ENCODE measurements at regions not wholly inside any gene's neighbourhood (a gene's known extent, or its start where the extent isn't known, plus 50 kb on each side); places are given as distances from the start of the nearest gene placed in this dataset.

GRCh38 chr5:158552241-158552640 lies 547.5 kb downstream of the EBF1 start:
- DNase-seq = no peak

- no peak for DNase-seq
These were observed 550.4 kb downstream of the EBF1 start for GRCh38 chr5:158549311-158549710.

GRCh38 chr5:158546748-158547147 lies 553.0 kb downstream of the EBF1 start:
- DNase-seq = no peak

GRCh38 chr5:158545949-158546530 lies 553.7 kb downstream of the EBF1 start:
- DNase-seq = no peak

GRCh38 chr5:158544388-158545339 lies 555.1 kb downstream of the EBF1 start:
- no peak for DNase-seq

GRCh38 chr5:158543539-158544387 lies 556.0 kb downstream of the EBF1 start:
- no peak for DNase-seq

GRCh38 chr5:158541536-158542297 lies 558.0 kb downstream of the EBF1 start:
- no peak for DNase-seq

- DNase-seq = no peak
These were observed 561.1 kb downstream of the EBF1 start for GRCh38 chr5:158538506-158539074.

- no peak for DNase-seq
These were observed 562.4 kb downstream of the EBF1 start for GRCh38 chr5:158537366-158537765.

GRCh38 chr5:158534203-158534602 lies 565.5 kb downstream of the EBF1 start:
- no peak for DNase-seq

- no peak for DNase-seq
These were observed 567.0 kb downstream of the EBF1 start for GRCh38 chr5:158532739-158533138.

GRCh38 chr5:158531860-158532259 lies 567.9 kb downstream of the EBF1 start:
- DNase-seq = no peak

GRCh38 chr5:158530115-158530514 lies 569.6 kb downstream of the EBF1 start:
- DNase-seq = no peak

GRCh38 chr5:158529454-158529853 lies 570.3 kb downstream of the EBF1 start:
- no peak for DNase-seq

- no peak for DNase-seq
These were observed 574.1 kb downstream of the EBF1 start for GRCh38 chr5:158525663-158526062.

- DNase-seq = no peak
These were observed 575.6 kb downstream of the EBF1 start for GRCh38 chr5:158524070-158524469.

GRCh38 chr5:158522776-158523175 lies 576.9 kb downstream of the EBF1 start:
- DNase-seq = no peak

GRCh38 chr5:158521995-158522394 lies 577.7 kb downstream of the EBF1 start:
- no peak for DNase-seq

GRCh38 chr5:158519433-158520021 lies 580.2 kb downstream of the EBF1 start:
- no peak for DNase-seq

- no peak for DNase-seq
These were observed 583.2 kb downstream of the EBF1 start for GRCh38 chr5:158516521-158516920.

- no peak for DNase-seq
These were observed 584.7 kb downstream of the EBF1 start for GRCh38 chr5:158514986-158515359.
